Putamen (tissue), 1 donor: ENCODE measurements at regions not wholly inside any gene's neighbourhood (a gene's known extent, or its start where the extent isn't known, plus 50 kb on each side); places are given as distances from the start of the nearest gene placed in this dataset.

ENCODE experiments used
- DNase-seq: peaks from one replicate; pipeline ENCODE4 v3.0.0-alpha.2; 2016; ENCODE audit warnings: low spot score

DNA sequence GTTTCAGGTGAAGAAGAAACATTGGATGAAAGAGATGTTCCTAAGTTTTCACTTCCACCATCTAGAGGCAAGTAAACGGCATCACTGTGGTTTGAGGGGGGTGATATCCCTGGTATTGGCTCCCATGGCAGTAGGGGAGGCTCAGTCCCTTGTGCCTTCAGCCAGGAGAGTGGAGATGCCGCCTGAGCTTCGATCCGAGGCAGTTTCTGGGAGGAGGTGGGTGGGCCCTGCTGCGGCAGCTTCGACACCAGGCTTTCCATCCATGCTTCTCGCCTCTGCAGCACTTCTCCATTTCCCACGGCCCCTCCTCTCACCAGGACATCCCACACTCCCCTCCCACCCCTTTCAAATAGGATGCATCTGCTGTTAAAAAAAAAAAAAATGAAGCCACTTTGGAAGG, 258.3 kb downstream of the GADD45G start:
- DNase-seq, result no peak

DNA sequence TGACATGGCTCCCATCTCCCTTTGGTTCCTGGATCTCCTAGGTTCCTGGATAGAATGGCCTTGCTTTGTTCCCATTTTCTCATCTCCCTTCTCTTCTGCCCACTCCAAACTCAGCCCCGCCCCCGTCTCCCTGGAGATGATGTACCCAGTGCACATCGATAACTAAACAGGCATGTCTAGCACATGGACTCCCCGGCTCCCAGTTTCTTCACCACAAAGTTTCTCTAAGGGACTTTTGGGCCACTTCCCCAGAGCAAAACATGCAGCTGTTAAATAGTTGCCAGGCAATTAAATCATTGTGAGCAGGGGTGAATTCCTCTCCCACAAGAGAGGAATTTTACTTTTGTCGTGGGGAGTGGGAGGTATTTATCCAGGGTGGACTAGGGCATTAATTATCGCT, 259.0 kb downstream of the GADD45G start:
- no peak for DNase-seq

DNA sequence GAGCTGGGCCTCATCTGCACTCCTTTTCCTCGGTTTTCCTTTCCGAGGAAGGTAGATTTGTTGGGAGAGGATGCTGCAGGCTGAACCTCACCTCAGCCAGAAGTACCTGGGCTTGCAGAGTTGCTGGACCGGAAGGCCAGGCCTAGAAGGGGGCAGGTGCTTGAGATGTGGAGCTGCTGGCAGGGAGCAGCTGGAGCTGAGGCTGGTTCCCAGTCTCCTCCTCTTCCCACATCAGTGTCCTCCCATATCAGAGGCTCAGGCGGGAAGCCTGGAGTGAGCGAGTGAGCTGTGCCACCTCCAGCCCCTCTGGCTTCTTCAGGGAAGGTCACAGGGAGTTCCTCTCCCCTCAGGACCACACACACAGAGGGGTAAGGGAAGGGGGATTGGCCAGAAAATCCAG, 259.4 kb downstream of the GADD45G start:
- DNase-seq, result no peak

DNA sequence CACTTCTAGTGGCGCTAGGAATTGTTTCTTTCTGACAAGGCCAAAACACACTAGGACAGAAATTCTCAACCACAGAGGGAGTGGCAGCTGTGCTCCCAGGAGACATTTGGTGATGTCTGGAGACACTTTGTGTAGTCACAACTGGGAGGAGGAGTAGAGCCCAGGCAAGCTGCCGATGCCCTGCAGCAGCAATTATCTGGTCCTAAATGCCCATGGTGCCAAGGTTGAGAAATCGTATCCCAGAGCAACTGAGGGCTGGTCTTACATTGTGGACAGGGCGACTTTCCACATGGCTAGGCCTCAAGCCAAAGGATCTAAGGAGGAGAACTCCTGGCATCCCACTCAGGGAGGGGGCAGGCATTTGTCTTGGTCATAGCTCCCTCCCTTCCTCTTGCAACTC, 259.9 kb downstream of the GADD45G start:
- no peak for DNase-seq

DNA sequence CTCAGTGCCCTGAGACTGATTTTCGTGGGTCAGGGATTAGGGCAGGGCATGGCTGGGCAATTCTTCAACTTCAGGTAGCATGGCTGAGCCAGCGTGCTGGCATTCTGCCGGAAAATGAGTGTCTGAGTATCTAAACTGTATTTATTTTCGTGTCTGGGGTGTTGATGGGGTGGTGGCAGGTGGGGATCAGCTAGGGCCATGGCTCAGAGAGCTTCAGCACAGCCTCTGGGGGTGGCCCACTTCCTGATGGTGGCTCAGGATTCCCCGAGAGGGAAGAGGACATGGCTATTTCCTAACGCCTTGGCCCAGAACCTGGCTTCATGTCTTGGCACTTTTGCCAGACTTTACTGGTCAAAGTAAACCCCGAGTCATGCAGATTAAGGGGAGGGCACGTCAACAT, 260.5 kb downstream of the GADD45G start:
- no peak for DNase-seq

DNA sequence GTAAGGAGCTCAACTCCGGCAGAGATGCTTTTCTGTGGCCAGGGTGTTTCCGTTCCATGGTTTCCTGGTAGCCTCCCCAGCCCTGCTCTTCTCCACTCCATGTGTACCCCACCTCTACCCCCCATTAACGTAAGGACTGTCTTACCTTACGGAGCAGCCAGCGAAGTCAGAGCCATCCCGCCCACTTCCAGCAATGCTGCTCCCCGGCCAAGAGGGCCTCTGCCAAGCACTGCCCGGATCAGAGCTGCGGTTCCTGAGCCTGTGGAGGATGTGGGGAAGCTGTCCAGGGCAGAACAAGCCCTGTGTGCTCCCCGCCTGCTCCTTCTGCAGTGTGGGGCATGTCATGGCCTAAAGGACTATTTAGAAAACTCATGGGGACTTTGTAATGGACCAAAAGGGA, 261.2 kb downstream of the GADD45G start:
- no peak for DNase-seq

DNA sequence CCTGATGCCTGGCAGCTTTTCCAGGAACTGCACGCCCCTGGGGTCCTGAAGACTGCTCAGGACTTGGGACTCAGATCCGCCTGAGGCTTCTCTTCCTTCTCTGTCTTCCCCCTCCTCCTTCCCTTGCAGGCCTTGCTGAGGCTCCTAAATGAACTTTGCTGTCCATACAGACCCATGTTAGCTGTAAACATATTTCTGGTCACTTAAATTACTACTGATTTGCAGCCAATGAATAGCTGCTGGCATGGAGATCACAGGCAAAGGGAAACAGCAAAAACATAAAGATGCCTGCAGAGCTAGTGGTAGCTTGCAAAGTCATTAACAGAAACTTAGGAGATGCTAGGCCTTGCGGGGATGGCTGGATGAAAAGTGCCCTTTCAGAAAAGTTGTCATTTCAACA, 261.9 kb downstream of the GADD45G start:
- no peak for DNase-seq

DNA sequence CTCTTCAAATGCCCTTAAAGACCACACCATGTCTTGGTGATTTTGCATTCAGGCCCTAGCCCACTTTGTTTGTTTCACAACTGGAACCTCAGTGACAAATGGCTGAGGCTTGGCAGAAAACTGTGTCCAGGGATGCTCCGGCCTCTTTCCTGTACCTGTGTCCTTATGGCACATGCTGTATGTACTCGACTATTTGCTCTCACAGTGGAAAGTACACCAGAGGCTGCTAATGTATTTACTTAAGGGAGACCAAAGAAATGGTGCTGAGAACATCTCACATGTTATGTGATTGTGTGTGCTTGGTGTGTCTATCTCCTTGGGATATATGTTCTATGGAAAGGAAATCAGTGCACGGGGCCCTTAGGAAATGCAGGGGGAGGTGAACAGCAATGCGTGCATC, 263.3 kb downstream of the GADD45G start:
- no peak for DNase-seq

DNA sequence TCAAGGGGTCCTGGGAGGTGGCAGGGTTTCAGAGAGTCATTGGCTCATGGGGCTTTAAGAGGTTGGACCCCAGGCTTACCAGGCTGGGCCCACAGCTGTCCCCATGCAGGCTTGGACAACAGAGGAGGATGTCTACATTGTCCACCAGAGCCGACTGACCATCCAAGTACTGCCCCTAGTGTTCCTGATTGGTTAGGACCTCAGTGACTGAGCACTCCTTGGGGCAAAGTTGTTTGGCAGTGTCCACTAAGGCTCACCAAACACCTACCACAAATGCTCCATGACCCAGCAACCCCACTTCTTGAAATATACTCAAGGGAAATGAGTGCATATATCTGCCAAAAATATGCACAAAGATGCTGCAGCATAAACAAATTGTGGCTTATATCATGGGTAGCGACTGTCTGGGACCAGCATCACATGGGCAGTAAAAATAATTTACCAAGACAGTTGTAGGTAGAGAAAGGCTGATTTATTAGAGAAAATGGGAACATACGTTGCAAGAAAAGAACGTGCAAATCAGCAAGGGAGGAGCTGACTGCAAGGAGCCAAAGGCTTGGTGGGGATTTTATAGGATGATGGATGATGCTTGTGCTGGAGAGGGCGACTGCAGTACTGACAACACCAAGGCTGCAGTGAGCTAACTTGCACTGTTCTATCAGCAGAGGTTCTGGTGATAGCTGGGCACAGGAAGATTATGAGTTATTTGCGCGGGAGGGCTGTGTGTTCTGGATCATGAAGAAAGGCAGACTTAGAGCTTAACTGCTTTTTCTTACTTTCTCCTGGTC, 265.2 kb downstream of the GADD45G start:
- no peak for DNase-seq

DNA sequence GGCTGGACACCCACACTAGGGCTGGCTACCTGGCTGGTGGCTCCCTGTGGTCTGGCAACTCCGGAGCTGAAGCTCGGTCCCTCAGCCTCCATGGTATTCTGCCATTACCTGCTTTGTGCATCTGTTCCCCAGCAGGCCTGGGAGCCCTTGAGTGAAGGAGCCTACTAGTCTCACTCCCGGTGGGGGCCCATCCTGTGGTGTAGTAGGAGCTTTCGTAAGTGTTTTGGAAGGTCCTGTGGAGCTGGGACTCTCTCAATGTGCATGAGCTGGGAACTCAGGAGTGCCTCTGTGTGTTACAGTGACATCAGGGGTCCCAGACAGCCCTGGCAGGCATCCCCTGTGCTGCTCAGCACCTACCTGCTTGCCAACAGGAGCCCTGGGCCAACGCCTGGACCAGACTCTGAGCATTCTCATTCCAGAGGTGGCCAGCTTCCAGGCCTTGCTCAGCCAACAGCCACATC, 267.1 kb downstream of the GADD45G start:
- no peak for DNase-seq

DNA sequence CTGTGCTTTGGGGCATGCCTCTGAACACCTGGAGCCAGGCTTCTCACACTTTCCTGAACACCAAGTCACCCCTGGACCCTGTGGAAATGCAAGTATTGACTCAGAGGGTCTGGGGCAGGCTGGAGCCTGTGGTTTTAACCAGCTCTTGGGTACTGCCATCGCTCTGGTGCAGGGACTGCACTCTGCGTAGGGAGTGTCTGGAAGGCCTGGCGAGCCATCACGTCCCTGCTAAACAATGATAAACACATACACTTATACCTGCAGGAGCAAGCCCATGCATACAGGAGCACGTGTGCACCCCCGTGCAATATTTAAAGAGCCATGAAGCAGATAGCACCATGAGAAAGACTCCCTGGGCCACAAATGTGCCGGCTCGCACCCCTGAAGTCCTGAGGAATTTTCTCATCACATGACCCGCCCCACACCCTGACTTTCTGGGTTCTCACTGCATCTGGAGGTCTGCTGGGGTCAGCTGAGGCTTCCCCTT, 267.7 kb downstream of the GADD45G start:
- DNase-seq, result no peak

DNA sequence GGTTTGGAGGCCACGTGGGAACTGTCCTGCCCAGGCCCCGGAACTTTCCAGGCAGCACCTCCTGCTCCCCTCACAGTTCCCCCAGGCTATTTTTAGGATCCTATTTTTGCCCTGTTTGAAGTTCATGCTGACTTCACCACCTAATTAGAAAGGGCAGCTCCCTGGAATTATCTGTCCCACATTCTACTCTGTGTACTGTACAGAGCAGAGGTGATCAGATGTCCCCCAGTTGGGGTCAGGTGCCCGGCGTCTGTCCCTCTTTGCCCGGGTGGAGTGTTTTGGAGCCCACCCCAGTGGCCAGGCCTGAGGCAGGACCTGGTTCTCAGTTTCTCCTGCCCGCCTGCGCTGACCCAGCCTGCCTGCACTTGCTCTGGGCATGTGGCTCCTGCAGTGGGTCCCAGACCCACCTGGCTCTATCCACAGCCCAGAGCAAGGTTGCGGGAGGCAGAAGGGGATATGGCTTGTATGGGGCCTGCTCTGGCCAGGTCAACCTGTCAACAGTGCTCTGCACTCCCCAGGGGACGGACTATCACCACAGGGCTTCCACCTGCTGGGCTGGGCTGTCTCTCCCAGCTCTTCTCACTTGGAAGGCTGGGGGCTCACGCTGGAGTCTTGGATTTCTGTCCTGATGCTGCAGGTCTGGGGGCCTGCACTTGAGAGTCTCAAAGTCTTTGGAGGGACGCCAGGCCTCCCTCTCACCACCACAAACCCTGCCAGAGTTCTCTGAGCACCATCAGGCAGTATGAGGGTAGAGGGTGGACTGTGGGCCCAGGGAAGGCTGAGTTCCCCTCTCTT, 268.3 kb downstream of the GADD45G start:
- DNase-seq, result no peak

DNA sequence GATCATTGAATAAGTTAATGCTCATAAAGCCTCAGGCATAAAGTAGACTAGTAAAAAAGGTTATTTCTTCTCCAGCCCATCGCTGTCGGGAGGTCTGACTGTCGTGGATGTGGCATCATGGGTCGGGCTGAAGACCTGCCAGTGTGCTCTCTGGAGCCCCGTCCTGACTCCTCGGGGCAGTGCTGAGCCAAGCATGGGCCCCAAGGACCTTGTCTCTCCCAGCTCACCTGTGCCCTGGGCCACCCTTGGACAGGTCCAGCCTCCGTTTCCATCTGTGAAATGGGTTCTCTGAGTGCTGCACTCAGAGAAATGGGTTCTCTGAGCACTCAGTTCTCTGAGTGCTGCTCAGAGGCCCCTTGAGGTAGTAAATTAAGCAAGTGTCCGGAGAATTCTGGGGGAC, 269.0 kb downstream of the GADD45G start:
- no peak for DNase-seq

DNA sequence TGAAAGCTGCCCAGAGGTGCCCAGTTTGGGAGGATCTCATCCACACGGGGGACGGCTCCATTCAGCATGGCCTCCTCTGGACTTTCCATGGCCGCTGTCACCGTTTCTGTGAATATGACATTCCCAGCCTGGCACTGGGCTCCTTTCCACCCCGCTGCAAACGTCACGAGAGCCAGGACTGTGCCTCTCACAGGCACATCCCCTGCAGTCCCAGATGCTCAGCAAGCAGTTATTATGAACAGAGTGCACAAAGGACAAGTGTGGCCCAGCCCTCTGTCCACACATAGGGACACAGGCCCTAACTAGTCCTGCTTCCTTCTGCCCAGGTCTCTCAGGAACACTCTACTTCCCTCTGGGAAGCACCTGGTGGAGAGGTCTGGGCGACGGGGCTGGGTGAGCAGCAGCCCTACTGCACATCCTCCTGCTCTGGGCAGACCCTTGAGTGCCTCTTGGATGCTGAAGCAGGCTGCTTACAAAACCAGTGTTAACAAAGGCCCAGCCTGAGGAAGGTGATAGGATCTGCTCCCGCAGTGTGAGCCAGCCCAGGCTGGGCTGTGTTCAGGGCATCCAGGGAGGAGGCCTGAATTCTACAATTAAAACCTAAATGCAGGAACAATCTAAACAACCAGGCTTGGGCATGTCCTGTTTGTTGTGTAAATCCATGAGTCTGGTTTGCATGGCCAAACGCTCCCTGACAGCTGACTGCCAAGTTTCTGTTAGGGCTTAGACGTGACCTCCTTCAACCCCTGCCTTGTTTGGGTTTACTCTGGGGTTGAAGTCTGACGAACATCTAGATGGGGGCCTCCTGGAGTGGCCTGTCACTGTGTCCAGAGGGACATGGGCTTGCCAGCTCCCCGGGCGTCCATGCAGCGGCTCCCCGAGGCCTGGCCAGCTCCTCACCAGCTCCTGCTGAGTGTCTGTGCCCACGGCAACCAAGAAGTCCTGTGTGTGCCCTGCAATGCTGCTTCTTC, 269.8 kb downstream of the GADD45G start:
- DNase-seq, result no peak

DNA sequence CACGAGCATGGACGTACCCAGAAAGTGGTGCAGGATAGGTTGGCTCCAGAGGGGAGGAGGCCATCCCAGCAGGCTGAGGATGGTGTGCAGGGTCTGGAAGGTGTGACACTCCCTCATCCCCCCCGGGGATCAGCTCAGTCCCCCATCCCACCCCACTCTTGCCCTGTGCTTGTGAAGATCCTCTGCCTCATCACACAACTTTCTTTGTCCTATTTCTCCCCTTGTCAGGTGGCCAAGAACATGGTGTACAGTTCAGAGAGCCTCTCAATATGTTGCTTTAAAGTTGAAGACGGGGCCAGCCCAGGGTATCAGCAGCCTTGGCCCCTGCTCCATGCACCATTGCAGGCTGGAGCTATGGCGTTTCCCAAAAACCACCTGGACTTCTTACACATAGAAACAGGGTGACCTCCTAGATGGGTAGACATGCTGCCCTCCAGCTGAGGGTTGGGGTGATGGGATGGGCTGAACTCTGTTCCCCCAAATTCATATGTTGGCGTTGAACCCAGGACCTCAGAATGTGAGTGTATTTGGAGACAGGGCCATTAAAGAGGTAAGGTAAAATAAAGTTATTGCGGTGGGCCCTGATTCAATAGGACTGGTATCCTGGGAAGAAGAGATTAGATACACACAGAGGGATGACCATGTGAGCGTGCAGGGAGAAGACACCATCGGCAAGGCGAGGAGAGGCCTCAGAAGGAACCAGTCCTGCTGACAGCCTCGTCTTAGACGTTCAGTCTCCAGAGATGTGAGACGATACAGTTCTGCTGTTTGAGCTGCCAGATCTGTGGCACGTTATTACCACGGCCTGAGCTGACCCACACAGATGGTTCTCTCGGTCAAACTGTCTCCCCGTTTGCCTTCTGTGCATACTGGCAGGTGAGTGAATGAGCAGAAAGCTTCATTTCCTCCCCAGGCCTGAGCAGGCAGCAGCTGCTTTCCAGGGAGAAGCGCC, 272.5 kb downstream of the GADD45G start:
- DNase-seq, result no peak

DNA sequence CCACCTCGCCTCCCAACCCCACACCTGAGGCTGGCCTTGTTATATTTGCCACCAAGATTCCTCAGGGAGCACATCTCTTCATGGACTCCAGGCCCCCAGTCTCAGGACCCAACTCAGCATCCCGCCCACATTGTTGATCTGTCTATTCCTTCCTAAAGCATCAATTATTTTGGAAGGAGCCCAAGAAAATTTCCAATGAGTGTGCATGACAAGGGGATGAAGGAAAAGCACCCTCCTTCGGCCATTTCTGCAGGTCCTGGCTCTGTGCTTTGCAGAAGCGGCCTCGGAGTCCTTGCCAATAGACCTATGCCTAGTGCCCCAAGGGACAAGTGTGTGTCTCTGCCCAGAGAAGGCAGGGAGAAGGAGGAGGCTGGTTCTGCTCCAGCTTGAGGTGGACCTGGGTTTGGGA, 273.2 kb downstream of the GADD45G start:
- DNase-seq, result no peak

DNA sequence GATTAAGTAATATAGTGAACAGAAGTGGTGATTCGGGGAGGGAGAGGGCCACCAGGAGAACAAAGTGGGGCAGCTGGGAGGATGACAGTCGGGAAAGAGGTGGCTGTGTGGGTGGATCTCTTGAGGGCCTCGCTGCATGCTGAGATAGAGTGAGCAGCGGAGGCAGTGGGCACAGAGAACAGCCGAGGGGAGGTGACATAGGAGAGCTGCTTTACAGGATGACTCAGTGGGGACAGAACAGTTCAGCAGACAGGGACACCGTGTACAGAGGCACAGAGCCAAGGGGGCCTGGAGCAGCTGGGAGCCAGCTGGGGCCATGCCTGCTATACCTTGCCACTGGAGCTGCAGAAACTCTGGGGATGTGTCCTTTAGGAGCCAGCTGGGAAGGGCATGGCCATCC, 273.9 kb downstream of the GADD45G start:
- peak; percentile 19 for DNase-seq

DNA sequence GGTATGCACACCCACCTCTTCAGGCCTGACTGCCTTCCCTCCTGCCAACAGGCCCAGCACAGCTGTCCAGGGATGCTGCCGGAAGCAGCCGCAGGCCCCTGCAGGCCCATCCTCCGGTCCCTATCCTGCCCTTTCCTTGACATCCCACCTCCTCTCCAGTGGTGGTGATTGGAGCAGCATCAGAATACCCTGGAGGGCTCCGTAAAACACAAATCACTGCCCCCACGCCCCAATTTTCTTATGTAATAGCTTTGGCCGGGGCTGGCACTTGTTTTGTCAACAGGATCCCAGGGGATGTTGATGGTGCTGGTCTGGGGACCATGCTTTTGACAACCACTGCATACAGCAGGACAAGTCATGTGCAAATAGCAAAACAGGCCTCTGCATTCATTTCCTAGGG, 274.5 kb downstream of the GADD45G start:
- no peak for DNase-seq

DNA sequence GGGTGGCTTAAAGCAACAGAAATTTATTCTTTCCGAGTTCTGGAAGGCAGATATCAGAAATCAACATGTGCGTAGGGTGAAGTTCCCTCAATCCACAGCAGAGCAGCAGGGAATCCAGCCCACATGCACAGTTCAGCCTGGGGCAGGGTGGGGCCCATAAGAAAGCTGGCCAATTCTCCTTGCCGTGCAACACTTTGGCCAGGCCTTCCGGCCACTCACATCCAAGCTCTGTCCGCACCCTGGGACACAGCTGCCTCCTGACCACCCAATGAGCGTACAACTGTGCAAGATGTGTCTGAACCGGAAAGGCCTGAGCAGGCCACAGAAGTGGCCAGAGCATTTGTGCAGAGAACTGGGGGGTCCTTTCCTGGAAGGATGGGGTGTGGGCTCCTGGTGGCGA, 274.9 kb downstream of the GADD45G start:
- DNase-seq, result no peak

DNA sequence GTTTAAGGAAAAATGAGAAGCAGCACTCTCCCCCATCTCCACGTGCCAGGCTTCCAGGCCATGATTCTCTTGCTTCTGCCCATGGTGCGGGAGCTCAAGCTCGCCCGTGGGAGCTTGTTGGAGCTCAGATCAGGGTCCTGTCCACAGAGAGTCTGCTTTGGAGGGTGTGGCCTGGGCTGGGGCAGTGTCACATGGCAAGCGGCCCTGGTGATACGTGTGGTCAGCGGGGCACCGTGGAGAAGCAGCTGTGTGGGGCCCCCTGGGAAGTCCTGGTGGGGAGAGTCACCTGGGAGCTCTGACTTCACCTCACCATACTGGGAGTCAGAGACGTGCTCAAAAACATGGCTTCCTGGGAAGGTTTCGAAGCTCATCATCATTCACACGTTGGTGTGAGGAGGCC, 275.3 kb downstream of the GADD45G start:
- DNase-seq, result no peak

DNA sequence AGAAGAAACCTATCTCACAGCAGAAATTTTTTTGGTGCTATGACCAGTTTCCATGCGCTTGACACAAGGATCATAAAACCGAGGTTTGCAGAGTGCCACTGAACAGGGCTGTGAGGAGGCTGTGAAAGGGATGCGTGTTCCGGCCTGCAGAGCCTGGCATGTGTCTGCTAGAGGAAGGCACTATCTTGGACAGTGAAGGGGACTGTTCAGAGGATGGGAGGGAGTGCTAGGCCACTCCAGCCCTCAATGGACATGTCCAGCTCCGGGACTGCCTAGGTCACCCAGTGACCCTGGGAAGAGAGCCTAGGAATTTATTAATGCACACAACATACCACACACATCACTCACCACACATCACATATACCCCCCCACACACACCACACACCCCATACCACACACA, 275.9 kb downstream of the GADD45G start:
- no peak for DNase-seq
